Endothelial cell (in vitro differentiated cells): ENCODE measurements at regions not wholly inside any gene's neighbourhood (a gene's known extent, or its start where the extent isn't known, plus 50 kb on each side); places are given as distances from the start of the nearest gene placed in this dataset.

ENCODE experiments used
- DNase-seq: peaks from one replicate; pipeline ENCODE4 v3.0.0; 2021; ENCODE audit warnings: low spot score
- H3K27ac Mint-ChIP-seq: one replicate; pipeline ENCODE4 v1.8.0; 2021; ENCODE audit warnings: mixed read lengths, inconsistent platforms; ENCODE audit not compliant: unreplicated experiment
- H3K27me3 Mint-ChIP-seq: one replicate; pipeline ENCODE4 v1.8.0; 2021; ENCODE audit warnings: mild to moderate bottlenecking, moderate library complexity, mixed read lengths, inconsistent platforms; ENCODE audit not compliant: unreplicated experiment
- H3K36me3 Mint-ChIP-seq: one replicate; pipeline ENCODE4 v1.8.0; 2021; ENCODE audit warnings: mild to moderate bottlenecking, low read depth, mixed read lengths, inconsistent platforms; ENCODE audit not compliant: unreplicated experiment
- H3K4me1 Mint-ChIP-seq: one replicate; pipeline ENCODE4 v1.8.0; 2021; ENCODE audit warnings: mild to moderate bottlenecking, mixed read lengths, inconsistent platforms; ENCODE audit not compliant: unreplicated experiment
- H3K4me3 Mint-ChIP-seq: one replicate; pipeline ENCODE4 v1.8.0; 2021; ENCODE audit warnings: mild to moderate bottlenecking, mixed read lengths, inconsistent platforms; ENCODE audit not compliant: unreplicated experiment
- H3K9me3 Mint-ChIP-seq: one replicate; pipeline ENCODE4 v1.8.0; 2021; ENCODE audit warnings: mixed read lengths, inconsistent platforms; ENCODE audit not compliant: unreplicated experiment
- TF ChIP-seq, protein P1 (sequence below): fragments of 200-600 bp; sonication (generic); IDR thresholded peaks from one replicate; pipeline ENCODE4 v1.5.0; 2021; ENCODE audit warnings: antibody characterized with exemption; ENCODE audit not compliant: unreplicated experiment

DNA sequence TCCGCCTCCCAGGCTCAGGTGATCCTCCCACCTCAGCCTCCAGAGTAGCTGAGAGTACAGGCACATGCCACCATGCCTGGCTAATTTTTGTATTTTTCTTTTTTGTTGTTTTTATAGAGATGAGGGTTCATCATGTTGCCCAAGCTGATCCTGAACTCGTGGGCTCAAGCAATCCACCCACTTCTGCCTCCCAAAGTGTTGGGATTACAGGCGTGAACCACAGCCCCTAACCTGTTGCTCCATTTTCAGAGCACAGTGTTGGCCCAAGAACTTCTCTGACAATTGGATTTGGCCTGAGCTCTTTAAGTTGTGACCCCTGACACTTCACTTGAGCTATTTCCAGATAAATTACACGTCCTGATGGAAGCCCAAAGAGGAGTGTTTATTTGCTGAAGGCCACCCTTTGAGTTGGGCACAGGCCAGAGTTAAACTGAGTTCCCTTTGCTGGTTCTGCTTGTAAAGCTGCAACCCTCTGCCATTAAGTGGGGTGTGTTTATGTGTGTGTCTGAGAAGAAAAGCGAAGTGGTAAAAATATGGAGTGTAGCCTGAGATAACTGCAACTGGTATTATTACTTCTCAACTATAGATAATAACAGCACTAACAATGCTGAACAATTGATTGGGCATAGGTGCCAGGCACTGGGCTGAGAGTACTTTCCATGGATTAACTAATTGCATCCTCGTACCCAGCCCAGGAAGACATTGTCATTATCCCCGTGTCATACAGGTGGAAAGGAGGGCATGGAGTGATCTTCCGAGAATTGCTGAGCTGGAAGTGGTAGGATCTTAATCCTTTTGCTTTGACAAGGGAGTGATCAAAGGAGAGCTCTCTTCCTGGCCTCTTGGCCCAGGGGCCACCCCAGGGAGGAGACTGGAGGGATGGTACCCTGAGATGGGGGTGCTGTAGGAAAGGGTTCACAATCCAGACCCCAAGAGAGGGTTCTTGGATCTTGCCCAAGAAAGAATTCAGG lies 91.5 kb upstream of the PROK2 start:
- Mint-ChIP-seq H3K27me3 (peaks cover 4% of the 10 kb centered on the region), H3K9me3 (no peaks in the 10 kb centered on the region), H3K36me3 (no peaks in the 10 kb centered on the region), H3K4me3 (no peak overlapping the region), H3K4me1 (peaks cover 15% of the 10 kb centered on the region), H3K27ac (peak overlapping the region; percentile 31)
- TF ChIP-seq, protein P1, sequence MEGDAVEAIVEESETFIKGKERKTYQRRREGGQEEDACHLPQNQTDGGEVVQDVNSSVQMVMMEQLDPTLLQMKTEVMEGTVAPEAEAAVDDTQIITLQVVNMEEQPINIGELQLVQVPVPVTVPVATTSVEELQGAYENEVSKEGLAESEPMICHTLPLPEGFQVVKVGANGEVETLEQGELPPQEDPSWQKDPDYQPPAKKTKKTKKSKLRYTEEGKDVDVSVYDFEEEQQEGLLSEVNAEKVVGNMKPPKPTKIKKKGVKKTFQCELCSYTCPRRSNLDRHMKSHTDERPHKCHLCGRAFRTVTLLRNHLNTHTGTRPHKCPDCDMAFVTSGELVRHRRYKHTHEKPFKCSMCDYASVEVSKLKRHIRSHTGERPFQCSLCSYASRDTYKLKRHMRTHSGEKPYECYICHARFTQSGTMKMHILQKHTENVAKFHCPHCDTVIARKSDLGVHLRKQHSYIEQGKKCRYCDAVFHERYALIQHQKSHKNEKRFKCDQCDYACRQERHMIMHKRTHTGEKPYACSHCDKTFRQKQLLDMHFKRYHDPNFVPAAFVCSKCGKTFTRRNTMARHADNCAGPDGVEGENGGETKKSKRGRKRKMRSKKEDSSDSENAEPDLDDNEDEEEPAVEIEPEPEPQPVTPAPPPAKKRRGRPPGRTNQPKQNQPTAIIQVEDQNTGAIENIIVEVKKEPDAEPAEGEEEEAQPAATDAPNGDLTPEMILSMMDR: no peak
- DNase-seq: no peak

DNA sequence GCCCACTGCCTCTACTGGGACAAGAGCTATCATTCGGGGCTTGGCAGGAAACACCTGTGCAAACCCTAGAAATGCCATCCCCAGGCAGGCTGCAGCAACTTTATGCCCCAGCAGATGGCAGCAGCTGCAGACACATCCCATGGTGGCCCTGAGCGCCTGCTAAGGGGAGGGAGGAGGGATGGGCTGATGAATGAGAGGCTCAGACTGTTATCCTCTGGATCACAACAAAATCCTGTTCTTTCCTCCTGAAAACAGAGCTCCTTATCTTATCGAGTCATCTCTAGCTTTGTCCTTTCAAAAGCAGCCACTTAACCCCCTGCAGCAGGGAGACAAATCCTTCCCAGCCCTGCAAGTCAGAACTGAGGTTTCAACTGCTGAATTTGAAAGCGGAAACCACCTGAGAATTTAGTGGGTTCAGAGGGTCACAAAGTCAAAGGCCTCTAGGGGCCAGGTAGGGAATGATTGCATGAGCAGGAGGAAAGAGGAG lies 90.6 kb upstream of the PROK2 start:
- H3K27ac Mint-ChIP-seq: no peak overlapping the region
- peaks cover 15% of the 10 kb centered on the region for H3K4me1 Mint-ChIP-seq
- TF ChIP-seq, protein P1: peak; percentile 65
- DNase-seq: peak; percentile 88
- no peak overlapping the region for H3K4me3 Mint-ChIP-seq
- no peaks in the 10 kb centered on the region for H3K36me3 Mint-ChIP-seq
- peaks cover 4% of the 10 kb centered on the region for H3K27me3 Mint-ChIP-seq
- no peaks in the 10 kb centered on the region for H3K9me3 Mint-ChIP-seq

DNA sequence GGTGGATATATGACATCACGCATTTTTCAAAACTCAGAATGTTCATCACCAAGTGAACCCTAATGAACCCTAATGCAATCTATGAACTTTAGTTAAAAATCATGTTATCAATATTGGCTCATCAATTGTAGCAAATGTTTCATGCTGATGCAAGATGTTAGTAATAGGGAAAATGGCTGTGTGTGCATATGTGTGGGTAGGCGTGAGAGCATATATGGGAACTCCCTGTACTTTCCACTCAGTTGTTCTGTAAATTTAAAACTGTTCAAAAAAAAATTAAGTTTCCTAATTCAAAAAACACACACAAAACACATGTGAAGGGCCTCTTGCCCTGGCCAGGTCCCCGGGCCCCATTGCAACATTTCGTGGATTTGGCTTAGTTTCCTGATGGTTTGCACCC lies 89.7 kb upstream of the PROK2 start:
- no peak for DNase-seq
- Mint-ChIP-seq H3K27ac (no peak overlapping the region), H3K4me3 (no peak overlapping the region), H3K9me3 (no peaks in the 10 kb centered on the region), H3K4me1 (peaks cover 15% of the 10 kb centered on the region), H3K36me3 (no peaks in the 10 kb centered on the region), H3K27me3 (peaks cover 4% of the 10 kb centered on the region)
- TF ChIP-seq, protein P1: no peak

DNA sequence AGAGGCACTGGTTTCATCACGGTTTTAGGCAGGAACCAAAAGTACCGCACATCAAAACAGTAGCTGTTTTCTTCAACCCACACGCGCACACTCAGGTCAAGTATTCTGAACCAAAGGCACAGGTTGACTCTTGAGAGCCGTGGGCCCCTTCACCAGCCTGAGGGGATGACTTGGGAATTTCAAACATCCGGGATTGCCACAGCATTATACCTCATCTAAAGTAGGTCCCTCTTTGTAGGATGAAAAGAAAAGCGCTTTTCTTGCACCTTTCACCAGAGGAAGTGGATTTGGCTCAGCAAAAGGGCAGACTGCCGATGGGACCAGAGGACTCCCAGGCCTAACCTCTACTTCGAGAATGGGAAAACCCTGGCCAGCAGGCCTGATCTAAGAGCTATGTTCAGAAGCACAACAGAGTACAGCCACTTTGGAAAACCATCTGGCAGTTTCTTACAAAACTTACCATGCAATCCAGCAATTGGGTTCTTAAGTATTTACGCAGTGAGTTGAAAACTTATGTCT lies 88.2 kb upstream of the PROK2 start:
- no peak for DNase-seq
- peaks cover 4% of the 10 kb centered on the region for H3K27me3 Mint-ChIP-seq
- H3K4me1 Mint-ChIP-seq: peaks cover 17% of the 10 kb centered on the region
- H3K36me3 Mint-ChIP-seq: no peaks in the 10 kb centered on the region
- H3K9me3 Mint-ChIP-seq: no peaks in the 10 kb centered on the region
- H3K4me3 Mint-ChIP-seq: no peak overlapping the region
- TF ChIP-seq, protein P1: no peak
- no peak overlapping the region for H3K27ac Mint-ChIP-seq

DNA sequence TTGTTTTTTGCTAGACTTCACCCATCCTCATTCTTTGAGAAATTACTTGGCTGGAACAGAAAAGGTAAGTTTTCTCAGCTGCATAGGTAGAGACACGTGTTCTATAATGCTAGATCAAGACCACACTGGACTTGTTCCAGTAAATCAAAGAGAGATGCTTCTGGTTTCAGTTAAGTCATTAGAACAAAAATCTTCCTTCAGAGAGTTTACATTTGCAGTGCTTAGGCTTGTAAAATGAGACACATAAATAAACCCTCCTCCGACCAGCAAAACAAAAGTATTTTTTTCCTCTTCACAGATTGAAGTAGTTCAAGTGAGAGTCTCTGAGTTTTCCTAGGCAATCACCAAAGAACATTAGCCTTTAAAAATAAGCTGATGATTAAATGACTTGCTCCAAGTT lies 87.3 kb upstream of the PROK2 start:
- Mint-ChIP-seq H3K9me3 (no peaks in the 10 kb centered on the region), H3K36me3 (no peaks in the 10 kb centered on the region), H3K27ac (no peak overlapping the region), H3K4me3 (no peak overlapping the region), H3K4me1 (peaks cover 10% of the 10 kb centered on the region), H3K27me3 (peaks cover 4% of the 10 kb centered on the region)
- TF ChIP-seq, protein P1: no peak
- no peak for DNase-seq
